Right lobe of liver (tissue), 6 donors: ENCODE measurements at regions not wholly inside any gene's neighbourhood (a gene's known extent, or its start where the extent isn't known, plus 50 kb on each side); places are given as distances from the start of the nearest gene placed in this dataset.

Experiments used
- ATAC-seq, 4 donors: fragments of 200-7000 bp; cut with Tn5 transposase; one replicate each; pipeline ENCODE4 v1.9.1; 2020; ENCODE audit warnings: mild to moderate bottlenecking in 4 of 4, moderate library complexity in 4 of 4
- DNase-seq, 3 donors: peaks; one replicate each; pipeline ENCODE4 v3.0.0-alpha.2; 2020
- H3K27ac ChIP-seq, 3 donors: fragments of 200-600 bp; one replicate each; pipeline ENCODE4 v1.8.0; 2022
- H3K27me3 ChIP-seq, 2 donors: fragments of 200-600 bp; one replicate each; pipeline ENCODE4 v1.8.0; 2022
- H3K36me3 ChIP-seq, 4 donors: fragments of 200-600 bp; sonication (generic) in 1 of 4; one replicate each; pipeline versions ENCODE4 v1.5.1 to v1.8.0; 2017 to 2022; ENCODE audit warnings: control low read depth in 1 of 4
- H3K4me1 ChIP-seq, 4 donors: fragments of 200-600 bp; sonication (generic) in 1 of 4; one replicate each; pipeline versions ENCODE4 v1.5.1 to v1.8.0; 2017 to 2022; ENCODE audit warnings: control low read depth in 1 of 4
- H3K4me3 ChIP-seq, 3 donors: fragments of 200-600 bp; one replicate each; pipeline ENCODE4 v1.8.0; 2022
- H3K9me3 ChIP-seq, 4 donors: fragments of 200-600 bp; sonication (generic) in 1 of 4; one replicate each; pipeline versions ENCODE4 v1.5.1 to v1.8.0; 2017 to 2022; ENCODE audit warnings: control low read depth in 1 of 4
- CTCF ChIP-seq, 4 donors: fragments of 200-600 bp in 3 of 4; fragments of 450-650 bp in 1 of 4; IDR thresholded peaks; one replicate each; pipeline versions ENCODE4 v1.5.1 to v1.8.0; 2016 to 2022; ENCODE audit warnings: antibody characterized with exemption in 4 of 4, mild to moderate bottlenecking in 2 of 4
- POLR2A ChIP-seq: fragments of 450-650 bp; IDR thresholded peaks from one replicate; pipeline ENCODE4 v1.6.1; 2017; ENCODE audit warnings: antibody characterized with exemption, mild to moderate bottlenecking
- WGBS: methylation state at CpG from one replicate; pipeline ENCODE4 v1.1.6; 2018; ENCODE audit warnings: low coverage, low lambda C conversion rate; ENCODE audit not compliant: insufficient coverage; ENCODE audit errors: missing lambda C conversion rate; 5-methylcytosine and 5-hydroxymethylcytosine counted together
- intact Hi-C, 2 donors: fragments of 100-400 bp; cut with DNase I; formaldehyde crosslinking; loops; one replicate each; pipeline versions ENCODE4 v1.11.2 to v1.14.1; 2022
- donor health status: DM: no; HTN: yes; CAD: no.
- donor health status: DM: no; HTN: no; CAD: no.
- donor health status: DM: no; HTN: no; CAD: no.
- donor health status: DM: no; HTN: yes; CAD: no.
- donor health status: DM: no; HTN: yes; CAD: no.

- intact Hi-C loops, result no loop called here
- Histone ChIP-seq H3K4me1 (no peaks in the 10 kb centered on the region), H3K9me3 (no peaks in the 10 kb centered on the region), H3K27ac (no peak overlapping the region), H3K27me3 (no peaks in the 10 kb centered on the region), H3K4me3 (no peak overlapping the region), H3K36me3 (no peaks in the 10 kb centered on the region)
- no peak for TF ChIP-seq CTCF (IDR thresholded peaks at IDR 0.05)
- no peak for TF ChIP-seq POLR2A
- no peak for DNase-seq
- ATAC-seq, result no peak
- 42% methylated on average over 3 of the region's 3 CpGs for WGBS
These were observed 226.1 kb downstream of the CDC14C start for GRCh38 chr7:49150486-49150885.

GRCh38 chr7:49151146-49151545 is 226.8 kb downstream of the CDC14C start:
- Histone ChIP-seq H3K9me3 (no peaks in the 10 kb centered on the region), H3K27ac (no peak overlapping the region), H3K4me3 (no peak overlapping the region), H3K27me3 (no peaks in the 10 kb centered on the region), H3K36me3 (no peaks in the 10 kb centered on the region), H3K4me1 (no peaks in the 10 kb centered on the region)
- DNase-seq, result no peak
- WGBS, result 34% methylated on average over 3 of the region's 3 CpGs
- no peak for TF ChIP-seq CTCF (IDR thresholded peaks at IDR 0.05)
- TF ChIP-seq POLR2A, result no peak
- ATAC-seq, result no peak
- intact Hi-C loops, result no loop called here

GRCh38 chr7:49158321-49158720 is 234.0 kb downstream of the CDC14C start:
- Histone ChIP-seq H3K9me3 (no peaks in the 10 kb centered on the region), H3K4me1 (no peaks in the 10 kb centered on the region), H3K27ac (no peak overlapping the region), H3K27me3 (no peaks in the 10 kb centered on the region), H3K36me3 (no peaks in the 10 kb centered on the region), H3K4me3 (no peak overlapping the region)
- WGBS, result 35% methylated on average over 2 of the region's 2 CpGs
- ATAC-seq (no peak), DNase-seq (no peak)
- intact Hi-C loops, result no loop called here
- TF ChIP-seq CTCF (IDR thresholded peaks at IDR 0.05), result no peak
- no peak for TF ChIP-seq POLR2A

GRCh38 chr7:49159536-49159935 is 235.2 kb downstream of the CDC14C start:
- 24% methylated on average over 3 of the region's 4 CpGs for WGBS
- no peak overlapping the region for H3K27ac ChIP-seq
- ATAC-seq, result no peak
- H3K36me3 ChIP-seq, result no peaks in the 10 kb centered on the region
- H3K27me3 ChIP-seq, result no peaks in the 10 kb centered on the region
- no peak for DNase-seq
- H3K4me1 ChIP-seq, result no peaks in the 10 kb centered on the region
- H3K9me3 ChIP-seq, result no peaks in the 10 kb centered on the region
- TF ChIP-seq POLR2A, result no peak
- no peak for TF ChIP-seq CTCF (IDR thresholded peaks at IDR 0.05)
- intact Hi-C loops, result no loop called here
- H3K4me3 ChIP-seq, result no peak overlapping the region

GRCh38 chr7:49166441-49166840 is 242.1 kb downstream of the CDC14C start:
- Histone ChIP-seq H3K9me3 (no peaks in the 10 kb centered on the region), H3K4me1 (no peaks in the 10 kb centered on the region), H3K4me3 (no peak overlapping the region), H3K36me3 (no peaks in the 10 kb centered on the region), H3K27me3 (no peaks in the 10 kb centered on the region), H3K27ac (no peak overlapping the region)
- intact Hi-C loops, result no loop called here
- TF ChIP-seq CTCF (IDR thresholded peaks at IDR 0.05) (peak in 2 of 4 donors; percentile 11 to 13), POLR2A (no peak)
- DNase-seq (no peak), ATAC-seq (no peak)
- 15% methylated on average over 1 of the region's 1 CpG for WGBS
